OCI-LY7 (cell line): ENCODE measurements at regions not wholly inside any gene's neighbourhood (a gene's known extent, or its start where the extent isn't known, plus 50 kb on each side); places are given as distances from the start of the nearest gene placed in this dataset.

Experiments used
- CTCF ChIP-seq: fragments of 200-600 bp; sonication (generic); conservative IDR thresholded peaks from 2 replicates; pipeline ENCODE4 v1.5.1; 2014; ENCODE audit warnings: mild to moderate bottlenecking, antibody characterized with exemption, low read length, moderate library complexity, mixed read lengths
- EZH2phosphoT487 ChIP-seq: fragments of 200-600 bp; sonication (generic); IDR thresholded peaks from 2 replicates; pipeline ENCODE4 v1.6.1; 2018; ENCODE audit warnings: low read depth, borderline replicate concordance, mild to moderate bottlenecking, mixed run types, antibody characterized with exemption, low read length, moderate library complexity, mixed read lengths

DNA sequence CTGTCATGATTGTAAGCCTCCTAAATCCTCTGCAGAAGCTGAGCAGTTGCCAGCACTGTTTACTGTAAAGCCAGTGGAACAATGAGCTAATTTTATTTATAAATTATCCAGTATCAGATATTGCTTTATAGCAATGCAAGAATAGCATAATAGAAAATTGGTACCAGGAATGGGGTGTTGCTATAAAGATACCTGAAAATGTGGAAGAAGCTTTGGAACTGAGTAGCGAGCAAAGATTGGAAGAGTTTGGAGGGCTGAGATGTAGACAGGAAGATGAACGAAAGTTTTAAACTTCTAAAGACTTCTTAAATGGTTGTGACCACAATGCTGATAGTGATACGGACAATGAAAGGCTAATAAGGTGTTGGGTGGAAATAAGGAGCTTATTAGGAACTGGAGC lies 917.4 kb upstream of the POT1 start:
- TF ChIP-seq CTCF (no peak), EZH2phosphoT487 (no peak)
